Brain microvascular endothelial cell (primary cell): ENCODE measurements at regions not wholly inside any gene's neighbourhood (a gene's known extent, or its start where the extent isn't known, plus 50 kb on each side); places are given as distances from the start of the nearest gene placed in this dataset.
A peak's percentile ranks its signal among the peaks of the same experiment; 100 is the strongest.

Source experiments
- DNase-seq: peaks from one replicate; pipeline ENCODE4 v3.0.0-alpha.2; 2020
- H3K27ac ChIP-seq: fragments of 250-450 bp; sonication (Bioruptor Pico); 2 replicates; pipeline ENCODE4 v1.5.1; 2020; ENCODE audit warnings: mild to moderate bottlenecking, moderate library complexity
- H3K27me3 ChIP-seq: fragments of 250-450 bp; sonication (Bioruptor Pico); replicated peaks from 2 replicates; pipeline ENCODE4 v1.5.1; 2020; ENCODE audit warnings: mild to moderate bottlenecking
- H3K36me3 ChIP-seq: fragments of 250-450 bp; sonication (Bioruptor Pico); replicated peaks from 2 replicates; pipeline ENCODE4 v1.5.1; 2020; ENCODE audit warnings: mild to moderate bottlenecking
- H3K4me3 ChIP-seq: 2 replicates; pipeline ENCODE4 v1.5.1; 2011; ENCODE audit warnings: low read depth, mild to moderate bottlenecking, control low read depth, low read length, moderate library complexity
- CTCF ChIP-seq: IDR thresholded peaks from 2 replicates; pipeline ENCODE4 v1.5.1; 2011; ENCODE audit warnings: low read depth, mild to moderate bottlenecking, moderate library complexity, low read length, control low read depth, inconsistent platforms; ENCODE audit errors: missing control alignments
- in situ Hi-C: cut with HindIII; loops from 2 replicates; pipeline ENCODE4 v1.10.0; 2017; ENCODE audit warnings: low sequenced_read_pairs, low pct_ligation_motif_present

GRCh38 chr11:106468531-106468930, 391.1 kb downstream of the AASDHPPT start:
- in situ Hi-C loops = no loop called here
- H3K27me3 ChIP-seq = no peaks in the 10 kb centered on the region
- H3K36me3 ChIP-seq = no peaks in the 10 kb centered on the region
- no peak for DNase-seq
- no peak overlapping the region for H3K4me3 ChIP-seq
- H3K27ac ChIP-seq = peak overlapping the region; percentile 91
- TF ChIP-seq CTCF = no peak

- TF ChIP-seq CTCF = no peak
- DNase-seq = no peak
- H3K27ac ChIP-seq = no peak overlapping the region
- in situ Hi-C loops = no loop called here
- H3K4me3 ChIP-seq = no peak overlapping the region
- H3K27me3 ChIP-seq = no peaks in the 10 kb centered on the region
- no peaks in the 10 kb centered on the region for H3K36me3 ChIP-seq
Observed at GRCh38 chr11:106470230-106470629, 392.8 kb downstream of the AASDHPPT start.

GRCh38 chr11:106471276-106471675, 393.8 kb downstream of the AASDHPPT start:
- Histone ChIP-seq H3K27me3 (no peaks in the 10 kb centered on the region), H3K4me3 (no peak overlapping the region), H3K27ac (peak overlapping the region; percentile 73), H3K36me3 (no peaks in the 10 kb centered on the region)
- no peak for TF ChIP-seq CTCF
- in situ Hi-C loops = no loop called here
- DNase-seq = peak; percentile 85

GRCh38 chr11:106473089-106473722, 395.7 kb downstream of the AASDHPPT start:
- Histone ChIP-seq H3K4me3 (no peak overlapping the region), H3K27me3 (no peaks in the 10 kb centered on the region), H3K27ac (peak overlapping the region; percentile 73), H3K36me3 (no peaks in the 10 kb centered on the region)
- no peak for TF ChIP-seq CTCF
- peak; percentile 66 for DNase-seq
- in situ Hi-C loops = no loop called here

GRCh38 chr11:106474274-106474673, 396.8 kb downstream of the AASDHPPT start:
- Histone ChIP-seq H3K4me3 (no peak overlapping the region), H3K27ac (no peak overlapping the region), H3K27me3 (no peaks in the 10 kb centered on the region), H3K36me3 (no peaks in the 10 kb centered on the region)
- in situ Hi-C loops = no loop called here
- no peak for TF ChIP-seq CTCF
- DNase-seq = no peak

- no peak for DNase-seq
- H3K27me3 ChIP-seq = no peaks in the 10 kb centered on the region
- no peaks in the 10 kb centered on the region for H3K36me3 ChIP-seq
- TF ChIP-seq CTCF = no peak
- no peak overlapping the region for H3K4me3 ChIP-seq
- no peak overlapping the region for H3K27ac ChIP-seq
- in situ Hi-C loops = no loop called here
Observed at GRCh38 chr11:106475181-106475580, 397.7 kb downstream of the AASDHPPT start.
